HEK293 (cell line): ENCODE measurements at regions not wholly inside any gene's neighbourhood (a gene's known extent, or its start where the extent isn't known, plus 50 kb on each side); places are given as distances from the start of the nearest gene placed in this dataset.

Source experiments
- CTCF ChIA-PET: fragments of 350-600 bp; formaldehyde crosslinking; extraction: SDS; loops from one replicate; lab custom pipeline; 2021; ENCODE audit warnings: antibody characterized with exemption; lab: Yijun Ruan, JAX
- POLR2A ChIA-PET: fragments of 300-600 bp; formaldehyde crosslinking; extraction: SDS; loops from one replicate; lab custom pipeline; 2020; ENCODE audit warnings: antibody characterized with exemption, inconsistent platforms; lab: Yijun Ruan, JAX
- H3K27ac ChIP-seq: fragments of 200-500 bp; sonication (Bioruptor generic); 2 replicates; pipeline ENCODE4 v1.5.1; 2014; ENCODE audit warnings: low read depth, low read length, control low read depth, inconsistent platforms; ENCODE audit errors: extremely low read depth
- H3K36me3 ChIP-seq, 2 experiments: fragments of 200-500 bp in 1 of 2; sonication (Bioruptor generic) in 1 of 2; 1 replicate in 1 of 2; 2 replicates in 1 of 2; pipeline ENCODE4 v1.5.1; 2014 to 2017; ENCODE audit warnings: inconsistent platforms in 2 of 2, low read length in 2 of 2; ENCODE audit not compliant: control insufficient read depth in 2 of 2, insufficient read depth in 1 of 2
- H3K4me1 ChIP-seq: fragments of 200-500 bp; sonication (Bioruptor generic); 2 replicates; pipeline ENCODE4 v1.5.1; 2014; ENCODE audit warnings: mild to moderate bottlenecking, low read length, inconsistent platforms; ENCODE audit not compliant: control insufficient read depth, insufficient read depth
- H3K4me3 ChIP-seq: 2 replicates; pipeline ENCODE4 v1.5.1; 2011; ENCODE audit warnings: low read depth, mild to moderate bottlenecking, control low read depth, low read length, moderate library complexity
- H3K9me3 ChIP-seq: fragments of 200-500 bp; sonication (Bioruptor generic); 2 replicates; pipeline ENCODE4 v1.5.1; 2014; ENCODE audit warnings: low read depth, low read length, inconsistent platforms; ENCODE audit not compliant: control insufficient read depth, insufficient read depth
- ATF2 ChIP-seq: fragments of 450-650 bp; formaldehyde crosslinking; IDR thresholded peaks from 2 replicates; pipeline ENCODE4 v1.5.1; 2016; ENCODE audit warnings: missing biosample characterization, missing genetic modification characterization, low read depth
- GLIS2 ChIP-seq: fragments of 450-650 bp; formaldehyde crosslinking; IDR thresholded peaks from 2 replicates; pipeline ENCODE4 v1.5.1; 2016; ENCODE audit warnings: missing biosample characterization, missing genetic modification characterization
- KLF8 ChIP-seq: fragments of 450-650 bp; formaldehyde crosslinking; IDR thresholded peaks from 2 replicates; pipeline ENCODE4 v1.5.1; 2016; ENCODE audit warnings: missing biosample characterization, missing genetic modification characterization
- PRDM1 ChIP-seq: fragments of 450-650 bp; formaldehyde crosslinking; IDR thresholded peaks from 2 replicates; pipeline ENCODE4; 2016; ENCODE audit warnings: missing biosample characterization, missing genetic modification characterization
- SP7 ChIP-seq: fragments of 450-650 bp; formaldehyde crosslinking; IDR thresholded peaks from 2 replicates; pipeline ENCODE4 v1.5.1; 2016; ENCODE audit warnings: missing biosample characterization, missing genetic modification characterization
- YY2 ChIP-seq: fragments of 450-650 bp; formaldehyde crosslinking; IDR thresholded peaks from 2 replicates; pipeline ENCODE4 v1.5.1; 2016; ENCODE audit warnings: missing biosample characterization, missing genetic modification characterization
- ZBTB10 ChIP-seq: fragments of 450-650 bp; formaldehyde crosslinking; IDR thresholded peaks from 2 replicates; pipeline ENCODE4 v1.5.1; 2016; ENCODE audit warnings: missing biosample characterization, missing genetic modification characterization
- ZBTB26 ChIP-seq: fragments of 450-650 bp; formaldehyde crosslinking; optimal IDR thresholded peaks from 2 replicates; pipeline ENCODE3; 2016; ENCODE audit warnings: missing biosample characterization, mild to moderate bottlenecking, missing genetic modification characterization
- ZBTB48 ChIP-seq: fragments of 450-650 bp; formaldehyde crosslinking; IDR thresholded peaks from 2 replicates; pipeline ENCODE4 v1.5.1; 2016; ENCODE audit warnings: missing biosample characterization, missing genetic modification characterization
- ZNF112 ChIP-seq: fragments of 450-650 bp; formaldehyde crosslinking; IDR thresholded peaks from 2 replicates; pipeline ENCODE4 v1.5.0; 2017; ENCODE audit warnings: missing biosample characterization, missing genetic modification characterization
- ZNF148 ChIP-seq: fragments of 450-650 bp; formaldehyde crosslinking; IDR thresholded peaks from 2 replicates; pipeline ENCODE4 v1.5.0; 2017; ENCODE audit warnings: missing biosample characterization, missing genetic modification characterization, borderline replicate concordance
- ZNF16 ChIP-seq: fragments of 450-650 bp; formaldehyde crosslinking; IDR thresholded peaks from 2 replicates; pipeline ENCODE4 v1.5.1; 2016; ENCODE audit warnings: low read depth, missing biosample characterization, missing genetic modification characterization
- ZNF184 ChIP-seq: fragments of 450-650 bp; IDR thresholded peaks from 2 replicates; pipeline ENCODE4 v1.5.1; 2018; ENCODE audit warnings: missing biosample characterization, mild to moderate bottlenecking, missing genetic modification characterization
- ZNF202 ChIP-seq: fragments of 450-650 bp; formaldehyde crosslinking; IDR thresholded peaks from 2 replicates; pipeline ENCODE4 v1.5.1; 2016; ENCODE audit warnings: missing biosample characterization, missing genetic modification characterization, borderline replicate concordance
- ZNF221 ChIP-seq: fragments of 450-650 bp; formaldehyde crosslinking; IDR thresholded peaks from 2 replicates; pipeline ENCODE4 v1.5.1; 2017; ENCODE audit warnings: missing biosample characterization, missing genetic modification characterization, borderline replicate concordance
- ZNF366 ChIP-seq: fragments of 450-650 bp; formaldehyde crosslinking; conservative IDR thresholded peaks from 2 replicates; pipeline ENCODE4 v1.5.1; 2016; ENCODE audit warnings: missing biosample characterization, missing genetic modification characterization
- ZNF518A ChIP-seq: fragments of 450-650 bp; formaldehyde crosslinking; conservative IDR thresholded peaks from 2 replicates; pipeline ENCODE4 v1.5.1; 2016; ENCODE audit warnings: low read depth, missing biosample characterization, missing genetic modification characterization
- ZNF529 ChIP-seq: fragments of 450-650 bp; formaldehyde crosslinking; IDR thresholded peaks from 2 replicates; pipeline ENCODE4 v1.5.1; 2017; ENCODE audit warnings: missing genetic modification characterization, missing biosample characterization; ENCODE audit not compliant: insufficient replicate concordance
- ZNF544 ChIP-seq: fragments of 450-650 bp; formaldehyde crosslinking; IDR thresholded peaks from 2 replicates; pipeline ENCODE4 v1.5.0; 2017; ENCODE audit warnings: missing biosample characterization, missing genetic modification characterization
- ZNF654 ChIP-seq: fragments of 450-650 bp; formaldehyde crosslinking; IDR thresholded peaks from 2 replicates; pipeline ENCODE4 v1.5.1; 2016; ENCODE audit warnings: low read depth, missing biosample characterization, missing genetic modification characterization
- ZNF658 ChIP-seq: fragments of 450-650 bp; formaldehyde crosslinking; IDR thresholded peaks from 2 replicates; pipeline ENCODE4; 2016; ENCODE audit warnings: missing biosample characterization, missing genetic modification characterization
- ZNF670 ChIP-seq: fragments of 450-650 bp; formaldehyde crosslinking; IDR thresholded peaks from 2 replicates; pipeline ENCODE4 v1.5.1; 2016; ENCODE audit warnings: missing biosample characterization, missing genetic modification characterization, low read depth

GRCh38 chr6:72533606-72534005 is 88.3 kb upstream of the KCNQ5 start (continued):
- TF ChIP-seq ZNF518A (tag by site-specific recombination) (no peak), ZNF529 (no peak), ZNF670 (tag by site-specific recombination) (no peak), ZNF184 (no peak), ZNF112 (tag by site-specific recombination) (no peak), GLIS2 (no peak), ZNF16 (tag by site-specific recombination) (no peak), ZNF658 (tag by site-specific recombination) (no peak)
- TF ChIP-seq, all 188 proteins: peak for 0

GRCh38 chr6:72534236-72534635 is 87.6 kb upstream of the KCNQ5 start:
- TF ChIP-seq SP7 (tag by site-specific recombination), result no peak
- no peak for TF ChIP-seq ZNF202 (tag by site-specific recombination)
- TF ChIP-seq PRDM1 (tag by site-specific recombination), result no peak
- no peak for TF ChIP-seq YY2
- TF ChIP-seq ZBTB10, result no peak
- TF ChIP-seq ATF2, result no peak
- TF ChIP-seq ZNF544 (tag by site-specific recombination), result no peak
- TF ChIP-seq ZNF16 (tag by site-specific recombination), result no peak
- TF ChIP-seq ZBTB26 (tag by site-specific recombination), result no peak
- TF ChIP-seq KLF8 (tag by site-specific recombination), result no peak
- TF ChIP-seq ZNF221 (tag by site-specific recombination), result no peak
- TF ChIP-seq ZNF366 (tag by site-specific recombination), result no peak
- no peak for TF ChIP-seq ZNF148
- TF ChIP-seq ZBTB48 (tag by site-specific recombination), result no peak
- no peak for TF ChIP-seq ZNF654 (tag by site-specific recombination)
- TF ChIP-seq, all 188 proteins: peak for 0
- Histone ChIP-seq H3K27ac (no peak overlapping the region), H3K4me1 (no peaks in the 10 kb centered on the region), H3K9me3 (no peaks in the 10 kb centered on the region), H3K36me3 (no peaks in the 10 kb centered on the region), H3K4me3 (no peak overlapping the region)
- CTCF ChIA-PET, result interaction anchor here (0.5 to 0.6 kb wide), 2 partner anchors 108 to 595 kb away, joined by 3 read pairs; no protein-coding TSS in a partner anchor
- POLR2A ChIA-PET, result no interaction called here
